ENCODE measurements at regions not wholly inside any gene's neighbourhood (a gene's known extent, or its start where the extent isn't known, plus 50 kb on each side); places are given as distances from the start of the nearest gene placed in this dataset.

- TF ChIP-seq, protein P1, sequence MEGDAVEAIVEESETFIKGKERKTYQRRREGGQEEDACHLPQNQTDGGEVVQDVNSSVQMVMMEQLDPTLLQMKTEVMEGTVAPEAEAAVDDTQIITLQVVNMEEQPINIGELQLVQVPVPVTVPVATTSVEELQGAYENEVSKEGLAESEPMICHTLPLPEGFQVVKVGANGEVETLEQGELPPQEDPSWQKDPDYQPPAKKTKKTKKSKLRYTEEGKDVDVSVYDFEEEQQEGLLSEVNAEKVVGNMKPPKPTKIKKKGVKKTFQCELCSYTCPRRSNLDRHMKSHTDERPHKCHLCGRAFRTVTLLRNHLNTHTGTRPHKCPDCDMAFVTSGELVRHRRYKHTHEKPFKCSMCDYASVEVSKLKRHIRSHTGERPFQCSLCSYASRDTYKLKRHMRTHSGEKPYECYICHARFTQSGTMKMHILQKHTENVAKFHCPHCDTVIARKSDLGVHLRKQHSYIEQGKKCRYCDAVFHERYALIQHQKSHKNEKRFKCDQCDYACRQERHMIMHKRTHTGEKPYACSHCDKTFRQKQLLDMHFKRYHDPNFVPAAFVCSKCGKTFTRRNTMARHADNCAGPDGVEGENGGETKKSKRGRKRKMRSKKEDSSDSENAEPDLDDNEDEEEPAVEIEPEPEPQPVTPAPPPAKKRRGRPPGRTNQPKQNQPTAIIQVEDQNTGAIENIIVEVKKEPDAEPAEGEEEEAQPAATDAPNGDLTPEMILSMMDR (IDR thresholded peaks at IDR 0.05; ENCODE audit: low read length): no peak
- no peak for TF ChIP-seq EZH2 (IDR thresholded peaks at IDR 0.05; ENCODE audit: borderline replicate concordance, low read length)
Observed at GRCh38 chr1:118264343-118264742, 79.3 kb upstream of the SPAG17 start.
